ENCODE measurements at regions not wholly inside any gene's neighbourhood (a gene's known extent, or its start where the extent isn't known, plus 50 kb on each side); places are given as distances from the start of the nearest gene placed in this dataset.

DNA sequence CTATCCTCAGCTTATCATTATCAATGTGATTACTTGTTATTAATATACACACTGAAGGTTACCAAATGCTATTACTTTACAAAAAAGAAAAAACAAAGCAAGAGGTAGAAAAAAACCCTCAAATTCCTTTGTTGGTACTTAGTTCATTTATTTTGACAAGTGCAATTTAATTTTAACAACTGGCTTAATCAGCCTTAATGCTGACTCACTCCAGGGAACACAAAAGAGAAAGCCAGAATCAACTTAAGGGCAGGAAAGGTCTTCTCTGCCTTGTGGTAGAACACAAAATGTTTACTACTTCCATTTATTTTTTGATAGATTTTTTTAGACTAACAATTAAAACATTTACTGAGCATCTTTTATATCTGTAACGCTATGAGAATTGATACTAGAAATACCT, 417.1 kb downstream of the PCDH17 start:
- peaks cover 0 to 3% (median 0%) of the 10 kb centered on the region in 4 donors for H3K9me3 ChIP-seq (ENCODE audit: control insufficient read depth in 4 of 4, low read length in 3 of 4)
- H3K27ac ChIP-seq (ENCODE audit: low read depth in 1 of 2, low read length in 2 of 2): no peak overlapping the region
- no peak overlapping the region for H3K4me3 ChIP-seq (ENCODE audit: low read depth in 1 of 3, low read length in 3 of 3)
- no peaks in the 10 kb centered on the region for H3K36me3 ChIP-seq (ENCODE audit: control insufficient read depth in 4 of 4, insufficient read depth in 3 of 4, low read depth in 1 of 4, low read length in 3 of 4)
- TF ChIP-seq JUND (IDR thresholded peaks at IDR 0.05): no peak
- no peak for TF ChIP-seq NR2F2 (IDR thresholded peaks at IDR 0.05)
- TF ChIP-seq, protein P1, sequence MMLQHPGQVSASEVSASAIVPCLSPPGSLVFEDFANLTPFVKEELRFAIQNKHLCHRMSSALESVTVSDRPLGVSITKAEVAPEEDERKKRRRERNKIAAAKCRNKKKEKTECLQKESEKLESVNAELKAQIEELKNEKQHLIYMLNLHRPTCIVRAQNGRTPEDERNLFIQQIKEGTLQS (IDR thresholded peaks at IDR 0.05): no peak
- TF ChIP-seq, protein P2, sequence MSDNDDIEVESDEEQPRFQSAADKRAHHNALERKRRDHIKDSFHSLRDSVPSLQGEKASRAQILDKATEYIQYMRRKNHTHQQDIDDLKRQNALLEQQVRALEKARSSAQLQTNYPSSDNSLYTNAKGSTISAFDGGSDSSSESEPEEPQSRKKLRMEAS (IDR thresholded peaks at IDR 0.05): no peak
- peaks cover 0 to 5% (median 0%) of the 10 kb centered on the region in 4 donors for H3K4me1 ChIP-seq (ENCODE audit: control insufficient read depth in 4 of 4, insufficient read depth in 4 of 4, low read length in 3 of 4)
- no peak for DNase-seq (ENCODE audit: low spot score)
- WGBS: 88% methylated on average over 1 of the region's 1 CpG
- H3K27me3 ChIP-seq (ENCODE audit: control insufficient read depth in 4 of 4, insufficient read depth in 4 of 4, low read length in 3 of 4): no peaks in the 10 kb centered on the region
- H3K9ac ChIP-seq (ENCODE audit: low read depth in 1 of 2, low read length in 2 of 2): no peak overlapping the region

DNA sequence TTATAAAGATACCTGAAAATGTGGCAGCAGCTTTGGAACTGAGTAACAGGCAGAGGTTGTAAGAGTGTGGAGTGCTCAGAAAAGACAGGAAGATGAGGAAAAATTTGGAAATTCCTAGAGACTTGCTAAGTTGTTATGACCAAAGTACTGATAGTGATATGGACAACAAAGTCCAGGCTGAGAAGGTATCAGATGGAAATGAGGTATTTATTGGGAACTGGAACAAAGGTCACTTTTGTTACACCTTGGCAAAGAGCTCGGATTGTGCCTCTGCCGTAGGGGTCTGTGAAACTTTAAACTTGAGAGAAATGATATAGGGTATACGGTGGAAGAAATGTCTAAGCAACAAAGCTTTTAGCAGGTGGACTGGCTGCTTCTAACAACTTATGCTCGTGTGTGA, 419.9 kb downstream of the PCDH17 start:
- WGBS: 52% methylated on average over 4 of the region's 4 CpGs
- H3K27me3 ChIP-seq (ENCODE audit: control insufficient read depth in 4 of 4, insufficient read depth in 4 of 4, low read length in 3 of 4): no peaks in the 10 kb centered on the region

DNA sequence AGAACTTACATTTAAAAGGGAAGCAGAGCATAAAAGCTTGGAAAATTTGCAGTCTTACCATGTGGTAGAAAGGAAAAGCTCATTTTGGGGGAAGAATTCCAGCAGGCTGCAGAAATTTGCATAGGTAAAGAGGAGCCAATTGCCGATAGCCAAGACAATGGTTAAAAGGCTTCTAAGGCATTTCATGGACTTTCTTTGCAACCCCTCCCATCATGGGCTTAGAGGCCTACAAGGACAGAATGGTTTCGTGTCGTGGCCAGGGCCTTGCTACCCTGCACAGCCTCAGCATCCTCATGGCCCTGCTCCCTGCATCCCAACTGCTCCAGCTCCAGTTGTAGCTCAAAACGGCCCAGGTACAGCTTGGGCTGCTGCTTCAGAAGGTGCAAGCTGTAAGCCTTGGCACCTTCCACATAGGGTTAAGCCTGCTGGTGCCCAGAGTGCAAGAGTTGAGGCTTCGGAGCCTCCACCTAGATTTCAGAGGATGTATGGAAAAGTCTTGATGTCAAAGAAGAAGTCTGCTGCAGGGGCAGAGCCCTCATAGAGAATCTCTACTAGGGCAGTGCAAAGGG, 420.3 kb downstream of the PCDH17 start:
- 71% methylated on average over 5 of the region's 5 CpGs for WGBS
- H3K27ac ChIP-seq (ENCODE audit: low read depth in 1 of 2, low read length in 2 of 2): no peak overlapping the region
- H3K9me3 ChIP-seq (ENCODE audit: control insufficient read depth in 4 of 4, low read length in 3 of 4): peaks cover 0 to 3% (median 0%) of the 10 kb centered on the region in 4 donors
- no peak overlapping the region for H3K4me3 ChIP-seq (ENCODE audit: low read depth in 1 of 3, low read length in 3 of 3)
- no peaks in the 10 kb centered on the region for H3K36me3 ChIP-seq (ENCODE audit: control insufficient read depth in 4 of 4, insufficient read depth in 3 of 4, low read depth in 1 of 4, low read length in 3 of 4)
- no peaks in the 10 kb centered on the region for H3K4me1 ChIP-seq (ENCODE audit: control insufficient read depth in 4 of 4, insufficient read depth in 4 of 4, low read length in 3 of 4)
- DNase-seq (ENCODE audit: low spot score): no peak
- TF ChIP-seq FOXA1 (IDR thresholded peaks at IDR 0.05) (no peak), JUND (IDR thresholded peaks at IDR 0.05) (no peak), HNF4A (conservative IDR thresholded peaks at IDR 0.05) (no peak), YY1 (IDR thresholded peaks at IDR 0.05) (no peak), REST (IDR thresholded peaks at IDR 0.05) (no peak), HNF4G (IDR thresholded peaks at IDR 0.05) (no peak), RAD21 (IDR thresholded peaks at IDR 0.05) (no peak), CTCF (IDR thresholded peaks at IDR 0.05; ENCODE audit: low read depth, low read length, missing input control) (no peak), SP1 (IDR thresholded peaks at IDR 0.05) (no peak)
- TF ChIP-seq, protein P1 (IDR thresholded peaks at IDR 0.05): no peak
- TF ChIP-seq, protein P2 (IDR thresholded peaks at IDR 0.05): no peak
- TF ChIP-seq, protein P3, sequence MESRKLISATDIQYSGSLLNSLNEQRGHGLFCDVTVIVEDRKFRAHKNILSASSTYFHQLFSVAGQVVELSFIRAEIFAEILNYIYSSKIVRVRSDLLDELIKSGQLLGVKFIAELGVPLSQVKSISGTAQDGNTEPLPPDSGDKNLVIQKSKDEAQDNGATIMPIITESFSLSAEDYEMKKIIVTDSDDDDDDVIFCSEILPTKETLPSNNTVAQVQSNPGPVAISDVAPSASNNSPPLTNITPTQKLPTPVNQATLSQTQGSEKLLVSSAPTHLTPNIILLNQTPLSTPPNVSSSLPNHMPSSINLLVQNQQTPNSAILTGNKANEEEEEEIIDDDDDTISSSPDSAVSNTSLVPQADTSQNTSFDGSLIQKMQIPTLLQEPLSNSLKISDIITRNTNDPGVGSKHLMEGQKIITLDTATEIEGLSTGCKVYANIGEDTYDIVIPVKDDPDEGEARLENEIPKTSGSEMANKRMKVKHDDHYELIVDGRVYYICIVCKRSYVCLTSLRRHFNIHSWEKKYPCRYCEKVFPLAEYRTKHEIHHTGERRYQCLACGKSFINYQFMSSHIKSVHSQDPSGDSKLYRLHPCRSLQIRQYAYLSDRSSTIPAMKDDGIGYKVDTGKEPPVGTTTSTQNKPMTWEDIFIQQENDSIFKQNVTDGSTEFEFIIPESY (IDR thresholded peaks at IDR 0.05): no peak
- no peak overlapping the region for H3K9ac ChIP-seq (ENCODE audit: low read depth in 1 of 2, low read length in 2 of 2)
- no peaks in the 10 kb centered on the region for H3K27me3 ChIP-seq (ENCODE audit: control insufficient read depth in 4 of 4, insufficient read depth in 4 of 4, low read length in 3 of 4)

More for the DNA sequence above, 419.9 kb downstream of the PCDH17 start:
- no peak for DNase-seq (ENCODE audit: low spot score)
- no peak for TF ChIP-seq GABPA (IDR thresholded peaks at IDR 0.05 in 1 of 2, conservative IDR thresholded peaks at IDR 0.05 in 1 of 2)
- TF ChIP-seq, protein P1 (IDR thresholded peaks at IDR 0.05): no peak
- H3K4me1 ChIP-seq (ENCODE audit: control insufficient read depth in 4 of 4, insufficient read depth in 4 of 4, low read length in 3 of 4): no peaks in the 10 kb centered on the region
- no peak overlapping the region for H3K27ac ChIP-seq (ENCODE audit: low read depth in 1 of 2, low read length in 2 of 2)
- H3K9me3 ChIP-seq (ENCODE audit: control insufficient read depth in 4 of 4, low read length in 3 of 4): peaks cover 0 to 3% (median 0%) of the 10 kb centered on the region in 4 donors
- H3K4me3 ChIP-seq (ENCODE audit: low read depth in 1 of 3, low read length in 3 of 3): no peak overlapping the region
- no peaks in the 10 kb centered on the region for H3K36me3 ChIP-seq (ENCODE audit: control insufficient read depth in 4 of 4, insufficient read depth in 3 of 4, low read depth in 1 of 4, low read length in 3 of 4)
- no peak overlapping the region for H3K9ac ChIP-seq (ENCODE audit: low read depth in 1 of 2, low read length in 2 of 2)
